Fibroblast of mammary gland (primary cell): ENCODE measurements at regions not wholly inside any gene's neighbourhood (a gene's known extent, or its start where the extent isn't known, plus 50 kb on each side); places are given as distances from the start of the nearest gene placed in this dataset.
"Not testable (repeated sequence)": the region's sequence is repeated elsewhere in the genome, so short reads cannot be mapped to it uniquely, and the experiment has no call there.

ENCODE experiments used
- DNase-seq: peaks from one replicate; pipeline ENCODE4 v3.0.0-alpha.2; 2010; ENCODE audit warnings: low read depth
- H3K4me3 ChIP-seq: 2 replicates; pipeline ENCODE4 v1.5.1; 2011; ENCODE audit warnings: low read depth, mild to moderate bottlenecking, low read length, moderate library complexity; ENCODE audit not compliant: control insufficient read depth
- CTCF ChIP-seq: conservative IDR thresholded peaks from 2 replicates; pipeline ENCODE4 v1.5.1; 2011; ENCODE audit warnings: low read depth, low read length, inconsistent platforms; ENCODE audit not compliant: control insufficient read depth, insufficient read depth

- H3K4me3 ChIP-seq, result peak overlapping the region; percentile 97
- no peak for TF ChIP-seq CTCF
- DNase-seq, result peak; percentile 91
Measured at GRCh38 chr17:47066841-47067682, 88.0 kb upstream of the RPRML start.

GRCh38 chr17:47066095-47066494, 87.0 kb upstream of the RPRML start:
- H3K4me3 ChIP-seq, result no peak overlapping the region
- TF ChIP-seq CTCF, result no peak
- peak; percentile 12 for DNase-seq

DNA sequence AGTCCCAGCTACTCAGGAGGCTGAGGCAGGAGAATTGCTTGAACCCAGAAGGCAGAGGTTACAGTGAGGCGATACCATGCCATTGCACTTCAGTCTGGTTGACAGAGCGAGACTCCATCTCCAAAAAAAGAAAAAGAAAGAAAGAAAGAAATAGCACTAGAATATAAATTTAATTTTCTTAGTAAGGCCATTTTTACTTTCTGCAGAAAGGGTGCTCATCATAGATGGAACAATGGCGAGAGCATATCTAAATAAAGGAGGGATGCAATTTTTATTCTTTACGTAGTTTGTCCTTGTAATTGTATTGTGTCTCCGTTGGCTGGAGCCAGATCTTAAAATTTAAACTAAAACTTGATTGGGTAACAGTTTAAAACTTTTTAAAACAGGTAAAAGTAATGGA, 85.6 kb upstream of the RPRML start:
- no peak for TF ChIP-seq CTCF
- H3K4me3 ChIP-seq, result no peak overlapping the region
- DNase-seq, result no peak

GRCh38 chr17:47063475-47063874, 84.4 kb upstream of the RPRML start:
- DNase-seq, result no peak
- H3K4me3 ChIP-seq, result no peak overlapping the region
- no peak for TF ChIP-seq CTCF

DNA sequence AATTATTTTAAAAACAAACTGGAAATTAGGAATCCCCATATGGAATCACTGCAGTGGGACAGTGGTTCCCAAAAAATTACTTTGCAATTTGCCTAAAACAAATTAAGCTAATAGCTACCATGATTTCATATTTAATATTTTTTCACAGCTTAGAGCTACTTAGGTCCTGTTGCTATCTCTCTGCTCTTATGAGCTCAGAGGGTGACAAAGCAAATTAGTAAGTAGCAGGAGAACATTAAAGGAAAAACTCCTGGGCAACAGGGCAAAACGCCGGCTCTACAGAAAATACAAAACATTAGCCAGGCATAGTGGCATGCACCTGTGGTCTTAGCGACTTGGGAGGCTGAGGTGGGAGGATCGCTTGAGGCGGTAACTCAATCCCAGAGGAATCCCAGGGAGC, 83.8 kb upstream of the RPRML start:
- DNase-seq, H3K4me3 ChIP-seq: not testable (repeated sequence)

DNA sequence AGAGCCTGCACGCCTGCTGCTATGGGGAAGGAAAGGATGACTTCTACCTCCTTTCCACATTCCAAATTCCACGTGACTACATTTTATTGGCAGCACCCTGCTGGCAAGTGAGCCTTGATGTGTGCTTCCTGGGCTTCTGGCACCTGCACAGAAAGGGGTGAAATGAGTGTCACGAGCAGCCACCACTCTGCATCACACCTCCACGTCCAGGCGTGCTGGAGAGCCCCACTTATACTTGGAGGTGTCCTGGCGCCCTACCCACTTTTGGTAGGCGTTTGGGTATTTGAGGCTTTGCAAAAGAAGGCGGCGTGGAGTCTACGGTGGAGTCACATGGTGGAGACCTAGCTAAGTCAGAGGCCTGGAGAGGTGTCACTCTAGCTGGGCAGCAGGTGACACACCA, 81.0 kb upstream of the RPRML start:
- not testable (repeated sequence) for DNase-seq, H3K4me3 ChIP-seq

- no peak overlapping the region for H3K4me3 ChIP-seq
- no peak for DNase-seq
- TF ChIP-seq CTCF, result no peak
Measured at GRCh38 chr17:47057830-47058229, 78.8 kb upstream of the RPRML start.

GRCh38 chr17:47057279-47057678, 78.2 kb upstream of the RPRML start:
- H3K4me3 ChIP-seq, DNase-seq: not testable (repeated sequence)

DNA sequence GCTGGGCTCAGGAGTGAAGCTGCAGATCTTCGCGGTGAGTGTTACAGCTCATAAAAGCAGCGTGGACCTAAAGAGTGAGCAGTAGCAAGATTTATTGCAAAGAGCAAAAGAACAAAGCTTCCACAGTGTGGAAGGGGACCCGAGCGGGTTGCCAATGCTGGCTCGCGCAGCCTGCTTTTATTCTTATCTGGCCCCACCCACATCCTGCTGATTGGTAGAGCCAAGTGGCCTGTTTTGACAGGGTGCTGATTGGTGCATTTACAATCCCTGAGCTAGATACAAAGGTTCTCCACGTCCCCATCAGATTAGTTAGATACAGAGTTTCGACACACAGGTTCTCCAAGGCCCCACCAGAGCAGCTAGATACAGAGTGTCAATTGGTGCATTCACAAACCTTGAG, 77.6 kb upstream of the RPRML start:
- not testable (repeated sequence) for H3K4me3 ChIP-seq, DNase-seq
